ENCODE measurements at regions not wholly inside any gene's neighbourhood (a gene's known extent, or its start where the extent isn't known, plus 50 kb on each side); places are given as distances from the start of the nearest gene placed in this dataset.

DNA sequence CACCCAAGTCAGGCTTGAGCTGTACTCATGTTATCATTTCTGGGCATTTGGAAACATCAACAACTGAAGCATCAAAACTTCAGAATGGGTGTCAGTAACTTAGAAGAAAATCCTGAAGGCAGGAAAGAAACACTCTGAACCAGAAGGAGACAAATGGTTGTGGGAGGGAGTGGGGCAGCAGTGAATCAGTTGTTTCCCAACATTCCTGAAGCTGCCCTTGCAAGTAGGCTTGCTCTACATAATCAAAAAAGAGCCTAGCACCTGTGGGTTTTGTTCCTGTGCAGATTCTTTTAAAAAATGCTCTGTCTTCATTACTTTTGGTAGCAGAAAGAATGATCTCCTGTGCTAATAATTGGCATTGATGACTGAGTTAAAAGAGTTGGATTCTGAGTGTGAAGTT, 424.2 kb upstream of the GRIA1 start:
- ATAC-seq (replicated peaks in 1 of 4) (no peak), DNase-seq (no peak)
- Histone ChIP-seq H3K27ac (ENCODE audit: low read length) (no peak overlapping the region), H3K4me3 (ENCODE audit: control insufficient read depth in 1 of 2, extremely low read depth in 1 of 2, low read length in 1 of 2) (no peak overlapping the region), H3K9me3 (no peaks in the 10 kb centered on the region), H3K36me3 (ENCODE audit: control insufficient read depth in 2 of 2, extremely low read depth in 1 of 2, insufficient read depth in 1 of 2, low read length in 1 of 2) (no peaks in the 10 kb centered on the region), H3K27me3 (replicated peaks in 1 of 2; ENCODE audit: control insufficient read depth in 2 of 2, extremely low read depth in 1 of 2, insufficient read depth in 2 of 2, low read length in 1 of 2) (no peaks in the 10 kb centered on the region), H3K4me1 (ENCODE audit: control insufficient read depth in 1 of 2, extremely low read depth in 1 of 2, insufficient read depth in 2 of 2, low read length in 2 of 2) (no peaks in the 10 kb centered on the region)
- Mint-ChIP-seq H3K9me3 (peaks cover 0 to 14% (median 7%) of the 10 kb centered on the region in 3 donors), H3K4me3 (no peak overlapping the region), H3K27me3 (no peaks in the 10 kb centered on the region), H3K4me1 (no peaks in the 10 kb centered on the region), H3K27ac (no peak overlapping the region), H3K36me3 (no peaks in the 10 kb centered on the region)
- POLR2A ChIA-PET = no interaction called here
- CTCF ChIA-PET = interaction anchor here in 1 of 2 donors (1.6 kb wide), 1 partner anchor 14 kb away, joined by 3 read pairs; no protein-coding TSS in a partner anchor

DNA sequence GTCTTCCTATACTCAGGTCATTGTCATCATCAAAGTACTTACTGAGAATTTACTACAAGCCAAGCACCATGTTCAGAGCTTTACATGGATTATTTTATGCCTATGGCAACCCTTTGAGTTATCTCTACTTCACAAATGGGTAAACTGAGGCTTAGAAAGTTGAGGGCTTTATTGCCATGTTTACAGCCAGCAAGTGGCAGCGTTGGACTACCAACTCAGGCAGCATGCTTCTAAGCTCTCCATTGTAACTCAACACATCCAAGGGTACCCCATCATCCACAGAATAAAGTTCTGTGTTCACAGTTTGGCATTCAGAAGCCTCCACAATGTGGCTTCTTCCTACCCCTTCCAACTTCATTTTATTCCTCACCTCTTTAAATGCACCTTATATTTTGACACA, 422.6 kb upstream of the GRIA1 start:
- ChIA-PET POLR2A (no interaction called here), CTCF (no interaction called here)
- Mint-ChIP-seq H3K4me3 (no peak overlapping the region), H3K36me3 (no peaks in the 10 kb centered on the region), H3K27ac (no peak overlapping the region), H3K9me3 (peaks cover 0 to 14% (median 7%) of the 10 kb centered on the region in 3 donors), H3K4me1 (no peaks in the 10 kb centered on the region), H3K27me3 (no peaks in the 10 kb centered on the region)
- Histone ChIP-seq H3K9me3 (no peaks in the 10 kb centered on the region), H3K4me1 (ENCODE audit: control insufficient read depth in 1 of 2, extremely low read depth in 1 of 2, insufficient read depth in 2 of 2, low read length in 2 of 2) (no peaks in the 10 kb centered on the region), H3K27ac (ENCODE audit: low read length) (no peak overlapping the region), H3K36me3 (ENCODE audit: control insufficient read depth in 2 of 2, extremely low read depth in 1 of 2, insufficient read depth in 1 of 2, low read length in 1 of 2) (no peaks in the 10 kb centered on the region), H3K27me3 (replicated peaks in 1 of 2; ENCODE audit: control insufficient read depth in 2 of 2, extremely low read depth in 1 of 2, insufficient read depth in 2 of 2, low read length in 1 of 2) (no peaks in the 10 kb centered on the region), H3K4me3 (ENCODE audit: control insufficient read depth in 1 of 2, extremely low read depth in 1 of 2, low read length in 1 of 2) (no peak overlapping the region)
- ATAC-seq (replicated peaks in 1 of 4) (no peak), DNase-seq (no peak)
- 86% methylated on average over 1 of the region's 1 CpG for WGBS (ENCODE audit: insufficient coverage)

DNA sequence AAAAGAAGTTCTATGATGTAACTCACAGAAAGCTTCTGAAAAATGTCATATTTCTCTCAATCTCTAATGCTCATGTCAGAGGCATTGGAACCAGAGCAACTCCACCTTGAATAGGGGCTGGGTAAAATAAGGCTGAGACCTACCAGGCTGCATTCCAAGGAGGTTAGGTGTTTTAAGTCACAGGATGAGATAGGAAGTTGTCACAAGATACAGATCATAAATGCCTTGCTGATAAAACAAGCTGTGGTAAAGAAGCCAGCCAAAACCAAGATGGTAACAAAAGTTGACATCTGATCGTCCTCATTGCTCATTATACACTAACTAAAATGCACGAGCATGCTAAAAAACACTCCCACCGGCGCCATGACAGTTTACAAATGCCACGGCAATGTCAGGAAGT, 411.1 kb upstream of the GRIA1 start:
- H3K4me3 Mint-ChIP-seq = no peak overlapping the region
- Histone ChIP-seq H3K4me1 (ENCODE audit: control insufficient read depth in 1 of 2, extremely low read depth in 1 of 2, insufficient read depth in 2 of 2, low read length in 2 of 2) (no peaks in the 10 kb centered on the region), H3K4me3 (ENCODE audit: control insufficient read depth in 1 of 2, extremely low read depth in 1 of 2, low read length in 1 of 2) (no peak overlapping the region), H3K36me3 (ENCODE audit: control insufficient read depth in 2 of 2, extremely low read depth in 1 of 2, insufficient read depth in 1 of 2, low read length in 1 of 2) (no peaks in the 10 kb centered on the region), H3K27me3 (replicated peaks in 1 of 2; ENCODE audit: control insufficient read depth in 2 of 2, extremely low read depth in 1 of 2, insufficient read depth in 2 of 2, low read length in 1 of 2) (no peaks in the 10 kb centered on the region), H3K27ac (ENCODE audit: low read length) (no peak overlapping the region), H3K9me3 (no peaks in the 10 kb centered on the region)
- CTCF ChIA-PET = no interaction called here
- POLR2A ChIA-PET = no interaction called here
- no peak overlapping the region for H3K27ac Mint-ChIP-seq
- H3K27me3 Mint-ChIP-seq = no peaks in the 10 kb centered on the region
- ATAC-seq (replicated peaks in 1 of 4) (no peak), DNase-seq (no peak)
- no peaks in the 10 kb centered on the region for H3K4me1 Mint-ChIP-seq
- WGBS (ENCODE audit: insufficient coverage) = no CpG with 5 or more reads among the region's 5 CpGs
- H3K36me3 Mint-ChIP-seq = no peaks in the 10 kb centered on the region
- H3K9me3 Mint-ChIP-seq = peaks cover 0 to 12% (median 3%) of the 10 kb centered on the region in 3 donors

DNA sequence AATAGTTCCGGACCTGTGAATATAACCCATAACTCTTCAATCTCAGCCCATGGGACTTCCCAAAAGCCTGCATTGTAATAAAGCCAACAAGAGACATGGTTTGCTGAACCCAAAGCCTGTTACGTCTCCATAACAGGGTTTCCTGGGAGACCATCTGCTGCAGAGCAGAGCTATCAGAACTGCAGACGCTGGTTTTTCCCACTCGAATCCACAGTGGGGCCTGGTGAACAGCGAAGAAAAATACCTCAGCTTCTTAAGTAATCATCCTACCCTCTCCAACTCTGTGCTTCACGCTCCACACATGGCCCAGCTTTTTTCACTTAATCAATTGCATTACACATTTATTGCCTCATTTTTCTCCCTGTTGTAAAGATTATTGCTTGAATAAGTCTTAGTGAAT, 409.5 kb upstream of the GRIA1 start:
- no peaks in the 10 kb centered on the region for H3K4me1 ChIP-seq (ENCODE audit: control insufficient read depth in 1 of 2, extremely low read depth in 1 of 2, insufficient read depth in 2 of 2, low read length in 2 of 2)
- H3K4me3 ChIP-seq (ENCODE audit: control insufficient read depth in 1 of 2, extremely low read depth in 1 of 2, low read length in 1 of 2) = no peak overlapping the region
- Mint-ChIP-seq H3K27ac (no peak overlapping the region), H3K36me3 (no peaks in the 10 kb centered on the region), H3K27me3 (no peaks in the 10 kb centered on the region), H3K4me1 (no peaks in the 10 kb centered on the region), H3K9me3 (peaks cover 0 to 15% (median 3%) of the 10 kb centered on the region in 3 donors), H3K4me3 (no peak overlapping the region)
- CTCF ChIA-PET = no interaction called here
- ATAC-seq (replicated peaks in 1 of 4) = no peak
- no peaks in the 10 kb centered on the region for H3K9me3 ChIP-seq
- POLR2A ChIA-PET = no interaction called here
- no peaks in the 10 kb centered on the region for H3K36me3 ChIP-seq (ENCODE audit: control insufficient read depth in 2 of 2, extremely low read depth in 1 of 2, insufficient read depth in 1 of 2, low read length in 1 of 2)
- H3K27ac ChIP-seq (ENCODE audit: low read length) = no peak overlapping the region
- no peaks in the 10 kb centered on the region for H3K27me3 ChIP-seq (replicated peaks in 1 of 2; ENCODE audit: control insufficient read depth in 2 of 2, extremely low read depth in 1 of 2, insufficient read depth in 2 of 2, low read length in 1 of 2)
- no peak for DNase-seq
- 72% methylated on average over 3 of the region's 6 CpGs for WGBS (ENCODE audit: insufficient coverage)

DNA sequence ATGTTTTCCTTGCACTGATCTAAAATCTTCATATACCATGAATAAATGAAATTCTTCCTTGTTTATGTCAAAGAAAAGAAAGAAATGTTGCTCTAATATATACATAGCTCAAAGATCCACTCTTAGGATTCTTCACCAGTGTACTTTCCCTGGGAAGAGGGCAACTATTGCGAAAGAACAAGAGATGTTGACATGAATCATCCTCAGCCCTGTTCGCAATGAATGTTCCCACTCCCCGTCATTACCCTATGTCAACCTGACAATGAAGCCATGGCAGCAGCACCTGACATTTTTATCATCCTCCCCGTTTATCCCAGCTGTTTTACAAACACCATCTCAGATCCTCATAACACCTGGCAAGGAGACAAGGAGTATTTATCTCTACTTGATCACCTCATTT, 409.1 kb upstream of the GRIA1 start:
- no peaks in the 10 kb centered on the region for H3K9me3 ChIP-seq
- DNase-seq (no peak), ATAC-seq (replicated peaks in 1 of 4) (no peak)
- H3K36me3 Mint-ChIP-seq = no peaks in the 10 kb centered on the region
- 100% methylated on average over 2 of the region's 4 CpGs for WGBS (ENCODE audit: insufficient coverage)
- H3K27ac Mint-ChIP-seq = no peak overlapping the region
- no peaks in the 10 kb centered on the region for H3K27me3 ChIP-seq (replicated peaks in 1 of 2; ENCODE audit: control insufficient read depth in 2 of 2, extremely low read depth in 1 of 2, insufficient read depth in 2 of 2, low read length in 1 of 2)
- H3K4me3 ChIP-seq (ENCODE audit: control insufficient read depth in 1 of 2, extremely low read depth in 1 of 2, low read length in 1 of 2) = no peak overlapping the region
- peaks cover 0 to 15% (median 3%) of the 10 kb centered on the region in 3 donors for H3K9me3 Mint-ChIP-seq
- H3K4me3 Mint-ChIP-seq = no peak overlapping the region
- no peaks in the 10 kb centered on the region for H3K4me1 Mint-ChIP-seq
- H3K4me1 ChIP-seq (ENCODE audit: control insufficient read depth in 1 of 2, extremely low read depth in 1 of 2, insufficient read depth in 2 of 2, low read length in 2 of 2) = no peaks in the 10 kb centered on the region
- H3K27ac ChIP-seq (ENCODE audit: low read length) = no peak overlapping the region
- ChIA-PET POLR2A (no interaction called here), CTCF (no interaction called here)
- H3K36me3 ChIP-seq (ENCODE audit: control insufficient read depth in 2 of 2, extremely low read depth in 1 of 2, insufficient read depth in 1 of 2, low read length in 1 of 2) = no peaks in the 10 kb centered on the region
- no peaks in the 10 kb centered on the region for H3K27me3 Mint-ChIP-seq

DNA sequence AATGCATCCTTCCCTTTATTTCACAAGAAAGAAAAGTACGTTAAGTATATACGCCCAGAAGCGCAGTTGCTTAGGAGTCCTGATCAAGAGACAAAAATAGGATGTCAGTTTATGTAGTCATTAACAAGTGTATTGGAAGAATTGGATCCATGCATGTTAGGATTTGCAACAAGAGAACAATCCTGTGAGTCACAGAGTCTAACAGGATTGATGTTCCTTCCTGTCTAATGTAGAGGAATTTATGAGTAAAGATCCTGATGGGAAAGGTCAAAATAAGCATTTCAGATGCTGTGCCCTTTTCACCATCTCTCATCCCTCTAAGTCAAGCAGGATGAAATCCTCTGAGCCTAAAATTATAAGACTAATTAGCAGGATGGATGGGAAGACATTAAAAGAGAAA, 406.0 kb upstream of the GRIA1 start:
- DNase-seq (no peak), ATAC-seq (replicated peaks in 1 of 4) (no peak)
- H3K36me3 Mint-ChIP-seq = no peaks in the 10 kb centered on the region
- H3K4me3 ChIP-seq (ENCODE audit: control insufficient read depth in 1 of 2, extremely low read depth in 1 of 2, low read length in 1 of 2) = no peak overlapping the region
- no peaks in the 10 kb centered on the region for H3K27me3 Mint-ChIP-seq
- no peaks in the 10 kb centered on the region for H3K9me3 ChIP-seq
- H3K27ac Mint-ChIP-seq = no peak overlapping the region
- no peaks in the 10 kb centered on the region for H3K4me1 ChIP-seq (ENCODE audit: control insufficient read depth in 1 of 2, extremely low read depth in 1 of 2, insufficient read depth in 2 of 2, low read length in 2 of 2)
- CTCF ChIA-PET = no interaction called here
- no peaks in the 10 kb centered on the region for H3K36me3 ChIP-seq (ENCODE audit: control insufficient read depth in 2 of 2, extremely low read depth in 1 of 2, insufficient read depth in 1 of 2, low read length in 1 of 2)
- no peak overlapping the region for H3K27ac ChIP-seq (ENCODE audit: low read length)
- no peaks in the 10 kb centered on the region for H3K27me3 ChIP-seq (replicated peaks in 1 of 2; ENCODE audit: control insufficient read depth in 2 of 2, extremely low read depth in 1 of 2, insufficient read depth in 2 of 2, low read length in 1 of 2)
- no peaks in the 10 kb centered on the region for H3K4me1 Mint-ChIP-seq
- 100% methylated on average over 1 of the region's 3 CpGs for WGBS (ENCODE audit: insufficient coverage)
- no peak overlapping the region for H3K4me3 Mint-ChIP-seq
- POLR2A ChIA-PET = no interaction called here
- peaks cover 0 to 11% (median 3%) of the 10 kb centered on the region in 3 donors for H3K9me3 Mint-ChIP-seq

DNA sequence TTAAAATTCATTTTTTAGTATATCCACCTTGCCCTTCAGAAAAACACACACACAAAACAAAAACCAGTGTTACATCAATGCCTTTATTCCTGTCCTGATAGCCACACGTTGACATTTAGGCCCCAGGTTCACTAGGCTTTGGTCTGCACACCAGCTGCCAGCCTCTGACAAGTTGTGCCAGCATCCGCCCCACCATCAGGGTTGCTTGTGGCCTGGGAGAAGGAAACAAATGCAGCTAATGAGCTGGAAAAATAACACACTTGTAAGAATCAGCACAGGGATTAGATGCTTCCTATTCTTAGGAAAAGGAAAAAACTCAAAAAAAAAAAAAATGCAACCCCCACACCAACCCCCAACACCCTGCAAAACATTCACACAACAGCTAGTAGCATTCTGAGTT, 404.0 kb upstream of the GRIA1 start:
- no peaks in the 10 kb centered on the region for H3K36me3 Mint-ChIP-seq
- no peaks in the 10 kb centered on the region for H3K27me3 Mint-ChIP-seq
- Histone ChIP-seq H3K27me3 (replicated peaks in 1 of 2; ENCODE audit: control insufficient read depth in 2 of 2, extremely low read depth in 1 of 2, insufficient read depth in 2 of 2, low read length in 1 of 2) (no peaks in the 10 kb centered on the region), H3K9me3 (no peaks in the 10 kb centered on the region), H3K4me3 (ENCODE audit: control insufficient read depth in 1 of 2, extremely low read depth in 1 of 2, low read length in 1 of 2) (no peak overlapping the region), H3K27ac (ENCODE audit: low read length) (no peak overlapping the region), H3K36me3 (ENCODE audit: control insufficient read depth in 2 of 2, extremely low read depth in 1 of 2, insufficient read depth in 1 of 2, low read length in 1 of 2) (no peaks in the 10 kb centered on the region), H3K4me1 (ENCODE audit: control insufficient read depth in 1 of 2, extremely low read depth in 1 of 2, insufficient read depth in 2 of 2, low read length in 2 of 2) (no peaks in the 10 kb centered on the region)
- 0% methylated on average over 1 of the region's 2 CpGs for WGBS (ENCODE audit: insufficient coverage)
- H3K27ac Mint-ChIP-seq = no peak overlapping the region
- POLR2A ChIA-PET = no interaction called here
- H3K4me1 Mint-ChIP-seq = no peaks in the 10 kb centered on the region
- peaks cover 0 to 7% (median 6%) of the 10 kb centered on the region in 3 donors for H3K9me3 Mint-ChIP-seq
- DNase-seq = no peak
- ATAC-seq (replicated peaks in 1 of 4) = no peak
- CTCF ChIA-PET = no interaction called here
- H3K4me3 Mint-ChIP-seq = no peak overlapping the region
